ENCODE measurements at regions not wholly inside any gene's neighbourhood (a gene's known extent, or its start where the extent isn't known, plus 50 kb on each side); places are given as distances from the start of the nearest gene placed in this dataset.

DNA sequence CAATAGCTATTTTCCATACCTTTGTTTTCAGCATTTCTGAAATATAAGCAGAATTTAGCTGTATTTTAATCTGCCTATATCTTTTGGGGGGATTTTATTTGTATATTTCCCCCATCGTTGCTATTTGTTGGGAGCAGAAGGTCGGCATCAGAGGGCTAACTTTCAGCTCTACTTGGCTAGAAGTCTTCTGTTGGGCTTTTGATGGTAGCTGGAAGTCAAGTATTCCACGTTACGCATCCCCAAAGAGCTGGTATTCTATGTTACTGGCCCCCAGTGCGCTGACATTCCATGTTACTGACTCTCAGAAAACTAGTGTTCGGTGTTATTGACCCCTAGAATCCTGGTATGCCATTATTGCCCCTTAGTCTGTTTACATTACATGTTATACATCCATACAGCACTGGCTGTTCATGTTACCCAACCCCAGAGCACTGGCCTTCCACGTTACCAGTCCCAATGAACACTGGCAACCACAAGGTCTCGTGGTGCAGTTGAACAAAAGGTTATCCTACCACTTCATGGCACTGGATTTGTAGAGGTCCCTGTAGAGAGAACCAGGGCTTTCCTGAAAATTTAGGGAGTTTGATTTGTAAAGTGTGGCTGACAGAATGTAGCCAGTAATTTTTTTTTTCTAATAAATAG, 278.1 kb upstream of the CD180 start:
- H3K27ac ChIP-seq: no peak overlapping the region
- no peaks in the 10 kb centered on the region for H3K27me3 ChIP-seq
- H3K36me3 ChIP-seq: no peaks in the 10 kb centered on the region
- peaks cover 0 to 9% of the 10 kb centered on the region in 2 donors for H3K9me3 ChIP-seq
- H3K4me1 ChIP-seq: no peaks in the 10 kb centered on the region
- no peak for DNase-seq (ENCODE audit: low spot score)
- TF ChIP-seq, protein P1, sequence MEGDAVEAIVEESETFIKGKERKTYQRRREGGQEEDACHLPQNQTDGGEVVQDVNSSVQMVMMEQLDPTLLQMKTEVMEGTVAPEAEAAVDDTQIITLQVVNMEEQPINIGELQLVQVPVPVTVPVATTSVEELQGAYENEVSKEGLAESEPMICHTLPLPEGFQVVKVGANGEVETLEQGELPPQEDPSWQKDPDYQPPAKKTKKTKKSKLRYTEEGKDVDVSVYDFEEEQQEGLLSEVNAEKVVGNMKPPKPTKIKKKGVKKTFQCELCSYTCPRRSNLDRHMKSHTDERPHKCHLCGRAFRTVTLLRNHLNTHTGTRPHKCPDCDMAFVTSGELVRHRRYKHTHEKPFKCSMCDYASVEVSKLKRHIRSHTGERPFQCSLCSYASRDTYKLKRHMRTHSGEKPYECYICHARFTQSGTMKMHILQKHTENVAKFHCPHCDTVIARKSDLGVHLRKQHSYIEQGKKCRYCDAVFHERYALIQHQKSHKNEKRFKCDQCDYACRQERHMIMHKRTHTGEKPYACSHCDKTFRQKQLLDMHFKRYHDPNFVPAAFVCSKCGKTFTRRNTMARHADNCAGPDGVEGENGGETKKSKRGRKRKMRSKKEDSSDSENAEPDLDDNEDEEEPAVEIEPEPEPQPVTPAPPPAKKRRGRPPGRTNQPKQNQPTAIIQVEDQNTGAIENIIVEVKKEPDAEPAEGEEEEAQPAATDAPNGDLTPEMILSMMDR (IDR thresholded peaks at IDR 0.05): no peak
- H3K4me3 ChIP-seq: no peak overlapping the region

DNA sequence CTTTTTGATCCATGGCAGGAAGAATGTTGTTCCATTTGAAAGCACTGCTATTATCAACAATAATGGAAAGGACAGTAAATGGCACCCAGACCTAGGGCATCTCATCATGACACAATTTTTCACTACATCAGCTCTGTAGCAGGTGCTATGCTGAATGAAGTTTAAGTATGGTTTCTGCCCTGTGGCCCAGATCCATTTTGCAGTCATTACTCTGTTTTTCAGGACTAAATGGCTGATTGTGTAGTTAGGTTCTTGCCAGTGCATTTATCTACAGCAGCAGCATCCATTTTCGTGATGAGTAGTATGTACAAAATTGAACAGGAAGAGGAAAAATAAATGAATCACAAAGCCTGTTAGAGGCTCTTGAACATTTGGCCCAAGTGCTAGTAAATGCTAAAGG, 270.5 kb upstream of the CD180 start:
- peaks cover 0 to 9% of the 10 kb centered on the region in 2 donors for H3K9me3 ChIP-seq
- no peak overlapping the region for H3K27ac ChIP-seq
- TF ChIP-seq, protein P1 (IDR thresholded peaks at IDR 0.05): no peak

DNA sequence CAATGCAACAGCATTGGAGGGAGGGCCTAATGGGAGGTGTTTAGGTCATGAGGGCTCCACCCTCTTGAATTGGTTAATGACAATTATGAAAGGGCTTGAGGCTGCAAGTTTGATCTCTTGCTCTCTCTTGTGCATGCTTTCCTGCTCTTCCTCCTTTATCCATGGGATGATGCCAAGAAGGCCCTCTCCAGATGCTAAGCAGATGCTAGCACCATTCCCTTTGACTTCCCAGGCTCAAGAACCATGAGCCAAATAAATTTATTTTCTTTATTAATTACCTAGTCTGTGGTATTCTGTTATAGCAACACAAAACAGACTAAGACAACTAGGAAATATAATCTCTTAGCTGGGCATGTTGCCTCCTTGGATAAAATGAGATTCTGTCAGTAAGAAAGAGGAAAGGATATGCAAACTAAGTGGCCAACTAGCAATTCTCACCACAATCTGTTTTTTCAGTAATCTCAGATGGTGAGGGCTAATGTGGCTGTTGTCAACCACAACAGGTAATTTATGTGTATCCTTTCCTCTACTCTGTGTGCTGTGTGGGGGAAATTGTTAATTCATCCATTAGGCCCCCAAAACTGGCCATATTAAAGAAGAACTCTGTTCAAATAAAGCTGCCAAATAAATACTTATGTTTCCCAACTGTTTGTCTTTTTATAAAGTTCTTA, 269.1 kb upstream of the CD180 start:
- Histone ChIP-seq H3K4me1 (no peaks in the 10 kb centered on the region), H3K27me3 (no peaks in the 10 kb centered on the region), H3K9me3 (no peaks in the 10 kb centered on the region), H3K27ac (no peak overlapping the region), H3K4me3 (no peak overlapping the region), H3K36me3 (no peaks in the 10 kb centered on the region)
- no peak for DNase-seq (ENCODE audit: low spot score)
- TF ChIP-seq, protein P1 (IDR thresholded peaks at IDR 0.05): no peak

More for the DNA sequence above, 270.5 kb upstream of the CD180 start:
- no peaks in the 10 kb centered on the region for H3K27me3 ChIP-seq
- DNase-seq (ENCODE audit: low spot score): no peak
- no peaks in the 10 kb centered on the region for H3K36me3 ChIP-seq
- H3K4me1 ChIP-seq: no peaks in the 10 kb centered on the region
- H3K4me3 ChIP-seq: no peak overlapping the region

DNA sequence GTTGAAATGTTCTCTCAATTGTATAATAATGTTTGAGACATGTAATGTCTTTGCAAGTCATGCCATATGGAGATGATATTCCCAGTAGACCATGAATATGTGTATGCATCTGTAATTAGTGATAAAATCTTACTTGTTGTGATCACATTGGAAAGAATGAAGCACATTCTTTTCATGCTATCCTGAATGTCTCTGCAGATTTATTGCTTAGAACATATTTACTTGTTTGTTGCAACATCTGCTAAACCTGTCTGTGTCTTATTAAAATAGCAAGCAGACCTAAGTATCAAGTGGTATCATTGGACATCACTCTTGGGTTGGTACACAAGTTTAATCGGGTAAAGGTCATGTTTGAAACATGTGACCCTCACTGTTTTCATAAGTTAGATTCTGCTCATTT, 265.5 kb upstream of the CD180 start:
- no peak overlapping the region for H3K4me3 ChIP-seq
- H3K27ac ChIP-seq: no peak overlapping the region
- no peaks in the 10 kb centered on the region for H3K4me1 ChIP-seq
- no peaks in the 10 kb centered on the region for H3K9me3 ChIP-seq
- no peak for DNase-seq (ENCODE audit: low spot score)
- TF ChIP-seq, protein P1 (IDR thresholded peaks at IDR 0.05): no peak
- H3K36me3 ChIP-seq: no peaks in the 10 kb centered on the region
- H3K27me3 ChIP-seq: no peaks in the 10 kb centered on the region

DNA sequence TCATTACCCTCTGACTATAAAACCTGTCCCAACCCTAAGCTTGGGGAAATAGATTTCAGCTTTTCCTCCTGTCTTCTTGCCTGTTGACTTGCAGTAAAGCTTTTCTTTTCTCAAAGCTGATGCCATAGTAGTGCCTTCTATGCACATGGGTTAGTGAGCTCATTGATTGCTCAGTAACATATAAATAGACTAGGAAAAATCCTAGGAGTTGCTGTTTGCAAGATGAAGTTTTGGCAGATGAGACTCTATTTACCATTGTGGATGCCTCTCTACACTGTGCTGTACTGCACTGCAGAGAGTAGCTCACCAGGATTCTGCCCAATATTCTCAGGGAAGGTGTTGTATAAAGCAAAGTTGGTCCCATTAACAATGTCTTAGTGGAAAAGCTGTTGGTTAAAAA, 262.7 kb upstream of the CD180 start:
- Histone ChIP-seq H3K36me3 (no peaks in the 10 kb centered on the region), H3K4me3 (no peak overlapping the region), H3K27me3 (no peaks in the 10 kb centered on the region), H3K4me1 (no peaks in the 10 kb centered on the region), H3K27ac (no peak overlapping the region), H3K9me3 (no peaks in the 10 kb centered on the region)
- no peak for DNase-seq (ENCODE audit: low spot score)
- TF ChIP-seq, protein P1 (IDR thresholded peaks at IDR 0.05): no peak

Measured in right atrium auricular region (tissue), 2 donors.